ENCODE measurements at regions not wholly inside any gene's neighbourhood (a gene's known extent, or its start where the extent isn't known, plus 50 kb on each side); places are given as distances from the start of the nearest gene placed in this dataset.

DNA sequence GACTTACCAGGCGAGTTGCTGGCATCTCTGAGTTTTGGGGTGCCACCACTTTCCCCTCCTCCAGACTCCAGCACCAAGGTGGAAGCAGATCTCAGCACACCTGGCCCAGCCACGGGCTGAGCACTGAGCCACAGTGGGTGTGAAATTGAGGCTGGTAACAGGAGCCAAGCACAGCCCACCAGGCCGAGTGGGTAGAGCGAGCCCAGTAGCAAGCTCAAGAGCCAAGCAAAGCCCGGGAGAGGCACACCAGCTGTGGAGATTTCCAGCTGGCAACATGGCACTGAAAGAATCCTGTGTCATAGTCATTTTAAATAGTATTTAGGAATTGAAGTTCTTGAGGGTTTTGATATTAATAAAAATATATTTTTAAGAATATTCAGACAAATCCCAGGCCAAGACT lies 596.2 kb upstream of the TMEM132C start:
- Histone ChIP-seq H3K27ac (ENCODE audit: low read depth, low read length) (no peak overlapping the region), H3K9me3 (ENCODE audit: insufficient read depth, low read length) (no peaks in the 10 kb centered on the region), H3K27me3 (ENCODE audit: low read length) (no peaks in the 10 kb centered on the region), H4K20me1 (ENCODE audit: low read depth, low read length) (no peaks in the 10 kb centered on the region), H3F3A (ENCODE audit: insufficient read depth) (no peaks in the 10 kb centered on the region), H2AFZ (ENCODE audit: low read depth, low read length, severe bottlenecking) (no peak overlapping the region), H3K9me2 (replicated peaks; ENCODE audit: insufficient read depth, low read length) (no peaks in the 10 kb centered on the region), H3K4me2 (ENCODE audit: low read depth, low read length, poor library complexity, severe bottlenecking) (no peak overlapping the region), H3K9ac (ENCODE audit: low read length) (no peak overlapping the region), H3K4me3 (ENCODE audit: insufficient read depth, low read length, poor library complexity, severe bottlenecking) (no peak overlapping the region), H3K36me3 (ENCODE audit: low read length) (no peaks in the 10 kb centered on the region), H3K79me2 (ENCODE audit: insufficient read depth, low read length) (no peaks in the 10 kb centered on the region)
- no peak for TF ChIP-seq EZH2phosphoT487 (conservative IDR thresholded peaks at IDR 0.05; ENCODE audit: low read length)
- TF ChIP-seq, protein P1, sequence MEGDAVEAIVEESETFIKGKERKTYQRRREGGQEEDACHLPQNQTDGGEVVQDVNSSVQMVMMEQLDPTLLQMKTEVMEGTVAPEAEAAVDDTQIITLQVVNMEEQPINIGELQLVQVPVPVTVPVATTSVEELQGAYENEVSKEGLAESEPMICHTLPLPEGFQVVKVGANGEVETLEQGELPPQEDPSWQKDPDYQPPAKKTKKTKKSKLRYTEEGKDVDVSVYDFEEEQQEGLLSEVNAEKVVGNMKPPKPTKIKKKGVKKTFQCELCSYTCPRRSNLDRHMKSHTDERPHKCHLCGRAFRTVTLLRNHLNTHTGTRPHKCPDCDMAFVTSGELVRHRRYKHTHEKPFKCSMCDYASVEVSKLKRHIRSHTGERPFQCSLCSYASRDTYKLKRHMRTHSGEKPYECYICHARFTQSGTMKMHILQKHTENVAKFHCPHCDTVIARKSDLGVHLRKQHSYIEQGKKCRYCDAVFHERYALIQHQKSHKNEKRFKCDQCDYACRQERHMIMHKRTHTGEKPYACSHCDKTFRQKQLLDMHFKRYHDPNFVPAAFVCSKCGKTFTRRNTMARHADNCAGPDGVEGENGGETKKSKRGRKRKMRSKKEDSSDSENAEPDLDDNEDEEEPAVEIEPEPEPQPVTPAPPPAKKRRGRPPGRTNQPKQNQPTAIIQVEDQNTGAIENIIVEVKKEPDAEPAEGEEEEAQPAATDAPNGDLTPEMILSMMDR (IDR thresholded peaks at IDR 0.05; ENCODE audit: insufficient read depth, low read length, poor library complexity, severe bottlenecking), result no peak

- no peak overlapping the region for H2AFZ ChIP-seq (ENCODE audit: low read depth, low read length, severe bottlenecking)
- H3K9me2 ChIP-seq (replicated peaks; ENCODE audit: insufficient read depth, low read length), result no peaks in the 10 kb centered on the region
- H4K20me1 ChIP-seq (ENCODE audit: low read depth, low read length), result no peaks in the 10 kb centered on the region
- no peaks in the 10 kb centered on the region for H3F3A ChIP-seq (ENCODE audit: insufficient read depth)
- H3K9ac ChIP-seq (ENCODE audit: low read length), result no peak overlapping the region
- no peak overlapping the region for H3K27ac ChIP-seq (ENCODE audit: low read depth, low read length)
- H3K36me3 ChIP-seq (ENCODE audit: low read length), result no peaks in the 10 kb centered on the region
- no peaks in the 10 kb centered on the region for H3K9me3 ChIP-seq (ENCODE audit: insufficient read depth, low read length)
- H3K79me2 ChIP-seq (ENCODE audit: insufficient read depth, low read length), result no peaks in the 10 kb centered on the region
- no peaks in the 10 kb centered on the region for H3K27me3 ChIP-seq (ENCODE audit: low read length)
- no peak for TF ChIP-seq EZH2phosphoT487 (conservative IDR thresholded peaks at IDR 0.05; ENCODE audit: low read length)
- TF ChIP-seq, protein P1 (IDR thresholded peaks at IDR 0.05; ENCODE audit: insufficient read depth, low read length, poor library complexity, severe bottlenecking), result no peak
- no peak overlapping the region for H3K4me3 ChIP-seq (ENCODE audit: insufficient read depth, low read length, poor library complexity, severe bottlenecking)
- no peak overlapping the region for H3K4me2 ChIP-seq (ENCODE audit: low read depth, low read length, poor library complexity, severe bottlenecking)
These were observed 591.0 kb upstream of the TMEM132C start for GRCh38 chr12:127675936-127676335.

DNA sequence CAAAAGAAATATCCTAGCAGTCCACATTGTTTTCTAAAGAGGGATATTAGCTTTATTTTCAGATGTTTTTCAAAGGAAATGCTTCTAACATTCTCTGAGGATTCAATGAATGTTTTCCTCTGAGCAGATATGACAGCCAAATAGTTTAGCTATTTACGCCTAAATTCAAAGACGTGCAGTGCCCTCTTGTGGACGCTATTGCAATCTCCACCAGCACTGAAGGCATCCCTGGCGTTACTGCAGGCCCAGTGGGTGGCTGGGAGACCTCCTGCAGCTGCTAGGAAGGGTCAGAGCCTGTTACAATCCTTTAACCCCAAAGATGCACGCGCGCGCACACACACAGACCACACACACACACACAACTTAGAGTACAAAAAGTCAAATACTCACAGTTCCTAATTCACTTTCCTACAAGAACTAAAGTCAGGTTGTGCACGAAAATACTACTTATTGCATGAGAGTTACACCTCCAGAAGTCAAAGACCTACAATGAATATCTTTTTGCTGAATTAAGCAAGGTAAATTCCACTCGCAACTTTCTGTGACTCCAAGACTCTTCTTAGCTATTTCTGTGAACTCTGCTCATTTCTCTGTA lies 589.3 kb upstream of the TMEM132C start:
- Histone ChIP-seq H3K27ac (ENCODE audit: low read depth, low read length) (no peak overlapping the region), H3K36me3 (ENCODE audit: low read length) (no peaks in the 10 kb centered on the region), H3K27me3 (ENCODE audit: low read length) (no peaks in the 10 kb centered on the region), H3K9ac (ENCODE audit: low read length) (no peak overlapping the region), H3K4me2 (ENCODE audit: low read depth, low read length, poor library complexity, severe bottlenecking) (no peak overlapping the region), H4K20me1 (ENCODE audit: low read depth, low read length) (no peaks in the 10 kb centered on the region), H3K79me2 (ENCODE audit: insufficient read depth, low read length) (no peaks in the 10 kb centered on the region), H3F3A (ENCODE audit: insufficient read depth) (no peaks in the 10 kb centered on the region), H3K9me2 (replicated peaks; ENCODE audit: insufficient read depth, low read length) (no peaks in the 10 kb centered on the region), H2AFZ (ENCODE audit: low read depth, low read length, severe bottlenecking) (no peak overlapping the region), H3K4me3 (ENCODE audit: insufficient read depth, low read length, poor library complexity, severe bottlenecking) (no peak overlapping the region), H3K9me3 (ENCODE audit: insufficient read depth, low read length) (no peaks in the 10 kb centered on the region)
- TF ChIP-seq, protein P1 (IDR thresholded peaks at IDR 0.05; ENCODE audit: insufficient read depth, low read length, poor library complexity, severe bottlenecking), result peak; percentile 68
- TF ChIP-seq EZH2phosphoT487 (conservative IDR thresholded peaks at IDR 0.05; ENCODE audit: low read length), result no peak
